Endothelial cell of umbilical vein (primary cell): ENCODE measurements at regions not wholly inside any gene's neighbourhood (a gene's known extent, or its start where the extent isn't known, plus 50 kb on each side); places are given as distances from the start of the nearest gene placed in this dataset.

ENCODE experiments used
- CTCF ChIP-seq, 2 donors: IDR thresholded peaks; 1 replicate in 1 of 2; 2 replicates in 1 of 2; pipeline ENCODE4 v1.5.1; 2011; ENCODE audit warnings: low read length in 2 of 2, mild to moderate bottlenecking in 2 of 2, moderate library complexity in 2 of 2, control low read depth in 1 of 2, inconsistent platforms in 1 of 2, low read depth in 1 of 2; ENCODE audit not compliant: insufficient read depth in 1 of 2; ENCODE audit errors: extremely low read depth in 1 of 2
- EZH2 ChIP-seq: IDR thresholded peaks from 2 replicates; pipeline ENCODE4 v1.6.1; 2012; ENCODE audit warnings: borderline replicate concordance, low read depth, mild to moderate bottlenecking, moderate library complexity, low read length, inconsistent platforms; ENCODE audit not compliant: severe bottlenecking
- FOS ChIP-seq: IDR thresholded peaks from 2 replicates; pipeline ENCODE4 v1.6.1; 2011; ENCODE audit warnings: mild to moderate bottlenecking, low read length, moderate library complexity, borderline replicate concordance; ENCODE audit not compliant: insufficient read depth
- GATA2 ChIP-seq: IDR thresholded peaks from 2 replicates; pipeline ENCODE4 v1.7.0; 2011; ENCODE audit warnings: low read depth, mild to moderate bottlenecking, moderate library complexity, mixed read lengths, low read length; ENCODE audit not compliant: insufficient read length, insufficient read depth
- JUN ChIP-seq: IDR thresholded peaks from 2 replicates; pipeline ENCODE4 v1.6.1; 2011; ENCODE audit warnings: borderline replicate concordance, low read depth; ENCODE audit not compliant: insufficient read length, insufficient read depth
- POLR2A ChIP-seq: IDR thresholded peaks from 2 replicates; pipeline ENCODE4 v1.6.1; 2012; ENCODE audit warnings: low read depth, mild to moderate bottlenecking, control low read depth, low read length
- POLR2AphosphoS5 ChIP-seq: IDR thresholded peaks from 2 replicates; pipeline ENCODE4 v1.6.1; 2012; ENCODE audit warnings: low read depth, mild to moderate bottlenecking, control low read depth, low read length, moderate library complexity; ENCODE audit not compliant: insufficient read depth
- TF ChIP-seq, protein P1 (sequence below): IDR thresholded peaks from 2 replicates; pipeline ENCODE4 v1.6.1; 2011; ENCODE audit not compliant: insufficient read depth, insufficient read length

DNA sequence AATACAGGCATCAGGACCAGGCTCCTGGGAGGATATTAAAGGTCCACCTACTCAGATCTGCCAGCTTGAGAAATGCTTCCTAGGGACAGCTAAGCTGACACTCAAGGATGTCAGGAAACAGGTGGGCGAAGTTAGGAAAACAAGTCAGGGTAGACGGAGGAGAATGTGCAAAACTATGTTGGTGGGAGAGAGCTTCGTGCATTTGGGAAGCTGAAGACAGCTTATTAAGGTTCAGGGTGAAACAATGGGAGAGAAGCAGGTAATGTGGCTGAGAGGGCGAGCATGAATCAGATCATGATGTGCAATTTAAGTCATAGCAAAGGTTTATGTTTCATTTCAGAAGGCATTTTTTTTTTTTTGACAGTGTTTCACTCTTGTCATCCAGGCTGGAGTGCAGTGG is 297.2 kb upstream of the ATP10A start:
- no peak for TF ChIP-seq POLR2A
- no peak for TF ChIP-seq CTCF (IDR thresholded peaks at IDR 0.05; ENCODE audit: extremely low read depth in 1 of 2, insufficient read depth in 1 of 2, low read depth in 1 of 2, low read length in 2 of 2)
- no peak for TF ChIP-seq JUN
- TF ChIP-seq, protein P1, sequence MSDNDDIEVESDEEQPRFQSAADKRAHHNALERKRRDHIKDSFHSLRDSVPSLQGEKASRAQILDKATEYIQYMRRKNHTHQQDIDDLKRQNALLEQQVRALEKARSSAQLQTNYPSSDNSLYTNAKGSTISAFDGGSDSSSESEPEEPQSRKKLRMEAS: no peak
- no peak for TF ChIP-seq EZH2
- no peak for TF ChIP-seq POLR2AphosphoS5
- TF ChIP-seq GATA2: no peak
- no peak for TF ChIP-seq FOS
